ENCODE measurements at regions not wholly inside any gene's neighbourhood (a gene's known extent, or its start where the extent isn't known, plus 50 kb on each side); places are given as distances from the start of the nearest gene placed in this dataset.

DNA sequence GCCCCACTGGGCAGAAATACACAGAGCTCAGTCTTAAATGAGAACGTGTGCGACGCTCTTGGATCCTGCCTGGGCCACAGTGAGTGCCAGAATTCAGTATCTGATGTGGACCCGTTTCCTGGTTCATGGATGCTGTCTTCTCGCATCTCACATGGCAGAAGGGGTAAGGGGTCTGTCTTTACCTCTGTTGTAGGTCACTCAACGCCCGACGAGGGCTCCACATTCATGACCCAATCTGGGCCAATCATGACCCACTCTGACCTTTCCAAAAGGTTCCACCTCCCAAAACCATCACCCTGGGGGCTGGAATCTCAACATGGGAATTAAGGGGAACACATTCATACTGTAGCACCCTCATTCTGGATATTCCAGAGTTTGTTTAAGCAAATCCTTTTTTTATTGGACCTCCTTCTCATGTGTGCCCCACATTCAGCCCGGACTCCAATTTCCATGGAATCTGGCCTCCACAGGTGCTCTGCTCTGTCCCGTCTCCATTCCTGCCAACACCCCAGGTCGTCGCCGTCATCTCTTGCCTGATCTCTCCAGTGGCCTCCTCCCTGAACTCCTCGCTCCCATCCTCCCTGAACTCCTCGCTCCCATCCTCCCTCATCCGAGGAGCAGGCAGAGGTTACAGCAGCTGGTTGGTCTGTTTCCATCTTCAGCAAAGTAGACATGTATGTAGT, 78.9 kb upstream of the OTOS start:
- Histone ChIP-seq H3K4me2 (no peak overlapping the region), H3K4me3 (no peak overlapping the region), H3K9me3 (replicated peaks in 1 of 11) (peaks cover 0 to 7% (median 0%) of the 10 kb centered on the region in 11 experiments; a peak in 2 of 22 replicates), H3K9ac (no peak overlapping the region), H3K27me3 (no peaks in the 10 kb centered on the region), H3K36me3 (no peaks in the 10 kb centered on the region), H4K20me1 (no peaks in the 10 kb centered on the region), H3K27ac (no peak overlapping the region), H3K4me1 (peaks cover 0 to 7% (median 0%) of the 10 kb centered on the region in 10 experiments; a peak in 1 of 20 replicates)
- TF ChIP-seq Cebpa-rat (IDR thresholded peaks at IDR 0.05), result no peak

DNA sequence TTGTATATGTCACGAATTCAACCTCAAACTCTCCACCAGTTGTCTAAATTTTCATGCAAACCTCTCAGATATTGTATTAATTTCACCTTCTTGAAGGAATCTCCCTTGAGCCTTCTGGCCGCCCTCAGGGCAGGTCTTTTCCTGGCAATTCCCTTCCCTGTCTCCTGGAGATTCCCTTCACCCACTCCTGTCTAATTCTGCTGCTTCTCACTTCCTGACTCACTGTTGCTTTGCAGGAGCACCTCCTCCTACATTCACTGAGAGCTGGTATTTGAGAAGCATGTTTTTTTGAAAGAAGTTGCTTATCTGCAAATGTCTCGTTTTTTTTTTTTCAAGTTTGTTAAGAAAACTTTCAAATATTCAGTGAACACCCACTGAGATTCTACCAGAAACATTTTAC, 79.9 kb upstream of the OTOS start:
- H3K4me2 ChIP-seq, result no peak overlapping the region
- no peak overlapping the region for H3K27ac ChIP-seq
- peaks cover 0 to 7% (median 0%) of the 10 kb centered on the region in 10 experiments; a peak in 1 of 20 replicates for H3K4me1 ChIP-seq
- H3K27me3 ChIP-seq, result no peaks in the 10 kb centered on the region
- H3K4me3 ChIP-seq, result no peak overlapping the region
- H4K20me1 ChIP-seq, result no peaks in the 10 kb centered on the region
- no peaks in the 10 kb centered on the region for H3K36me3 ChIP-seq
- H3K9ac ChIP-seq, result no peak overlapping the region
- TF ChIP-seq Cebpa-rat (IDR thresholded peaks at IDR 0.05), result no peak
- H3K9me3 ChIP-seq (replicated peaks in 1 of 11), result peaks cover 0 to 7% (median 0%) of the 10 kb centered on the region in 11 experiments; a peak in 2 of 22 replicates

GRCh38 chr2:240223631-240224030, 83.2 kb upstream of the OTOS start:
- Histone ChIP-seq H3K9me3 (replicated peaks in 1 of 11) (peaks cover 10 to 23% (median 14%) of the 10 kb centered on the region in 11 experiments), H3K9ac (no peak overlapping the region), H3K27me3 (no peaks in the 10 kb centered on the region), H4K20me1 (no peaks in the 10 kb centered on the region), H3K36me3 (no peaks in the 10 kb centered on the region), H3K4me2 (no peak overlapping the region), H3K4me3 (no peak overlapping the region), H3K27ac (no peak overlapping the region), H3K4me1 (peaks cover 0 to 12% (median 9%) of the 10 kb centered on the region in 10 experiments; a peak in 10 of 20 replicates)
- TF ChIP-seq Cebpa-rat (IDR thresholded peaks at IDR 0.05), result no peak

- Histone ChIP-seq H3K4me1 (peaks cover 6 to 20% (median 16%) of the 10 kb centered on the region in 10 experiments), H3K27me3 (no peaks in the 10 kb centered on the region), H3K4me2 (no peak overlapping the region), H3K4me3 (no peak overlapping the region), H3K9ac (no peak overlapping the region), H3K27ac (no peak overlapping the region), H3K36me3 (no peaks in the 10 kb centered on the region), H4K20me1 (no peaks in the 10 kb centered on the region), H3K9me3 (replicated peaks in 1 of 11) (peaks cover 20 to 33% (median 24%) of the 10 kb centered on the region in 11 experiments)
- TF ChIP-seq Cebpa-rat (IDR thresholded peaks at IDR 0.05), result no peak
Observed at GRCh38 chr2:240224676-240225075, 84.2 kb upstream of the OTOS start.

DNA sequence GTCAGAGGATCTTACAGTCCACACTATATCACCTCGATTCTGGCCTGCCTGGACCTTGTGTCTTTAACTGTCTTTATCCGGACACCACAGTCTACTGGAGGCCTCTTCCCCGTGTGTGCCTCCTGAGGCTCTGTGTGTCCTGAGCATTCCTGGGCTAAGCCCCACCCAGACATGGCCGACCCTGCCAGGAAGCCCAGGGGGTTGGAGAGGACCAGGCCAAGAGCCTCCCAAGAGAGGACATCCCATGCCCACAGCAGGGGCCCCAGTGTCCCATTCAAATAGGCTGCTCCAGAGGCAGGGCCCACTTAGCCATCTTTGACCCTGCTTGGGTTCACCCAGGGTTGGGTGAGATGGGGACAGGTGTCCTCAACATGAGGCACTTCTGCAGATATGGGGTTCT, 84.7 kb upstream of the OTOS start:
- Histone ChIP-seq H3K4me3 (no peak overlapping the region), H3K36me3 (no peaks in the 10 kb centered on the region), H3K27ac (no peak overlapping the region), H3K9me3 (replicated peaks in 1 of 11) (peaks cover 20 to 34% (median 24%) of the 10 kb centered on the region in 11 experiments), H3K9ac (no peak overlapping the region), H4K20me1 (no peaks in the 10 kb centered on the region; a peak in 1 of 22 replicates), H3K4me1 (peaks cover 11 to 24% (median 20%) of the 10 kb centered on the region in 10 experiments), H3K27me3 (no peaks in the 10 kb centered on the region), H3K4me2 (no peak overlapping the region)
- TF ChIP-seq Cebpa-rat (IDR thresholded peaks at IDR 0.05), result no peak

- H3K27ac ChIP-seq, result no peak overlapping the region; a peak in 1 of 22 replicates
- TF ChIP-seq Cebpa-rat (IDR thresholded peaks at IDR 0.05), result no peak
Observed at GRCh38 chr2:240225660-240226475, 85.4 kb upstream of the OTOS start.

GRCh38 chr2:240226672-240227537, 86.4 kb upstream of the OTOS start:
- Histone ChIP-seq H3K36me3 (no peaks in the 10 kb centered on the region), H4K20me1 (peaks cover 0 to 5% (median 0%) of the 10 kb centered on the region in 11 experiments; a peak in 2 of 22 replicates), H3K4me1 (peaks cover 28 to 42% (median 38%) of the 10 kb centered on the region in 10 experiments), H3K27ac (peak overlapping the region in 5 of 11 experiments; percentile 17 to 89 (median 85); a peak in 7 of 22 replicates), H3K27me3 (no peaks in the 10 kb centered on the region), H3K9ac (no peak overlapping the region; a peak in 2 of 22 replicates), H3K9me3 (replicated peaks in 1 of 11) (peaks cover 20 to 34% (median 24%) of the 10 kb centered on the region in 11 experiments), H3K4me2 (peak overlapping the region in 6 of 11 experiments; percentile 0 to 48 (median 43); a peak in 8 of 22 replicates), H3K4me3 (no peak overlapping the region)
- no peak for TF ChIP-seq Cebpa-rat (IDR thresholded peaks at IDR 0.05)

More at GRCh38 chr2:240225660-240226475, 85.4 kb upstream of the OTOS start:
- Histone ChIP-seq H3K4me2 (no peak overlapping the region), H3K27me3 (no peaks in the 10 kb centered on the region), H3K9me3 (replicated peaks in 1 of 11) (peaks cover 20 to 34% (median 24%) of the 10 kb centered on the region in 11 experiments), H3K4me3 (no peak overlapping the region), H4K20me1 (no peaks in the 10 kb centered on the region; a peak in 1 of 22 replicates), H3K36me3 (no peaks in the 10 kb centered on the region), H3K4me1 (peaks cover 18 to 32% (median 28%) of the 10 kb centered on the region in 10 experiments), H3K9ac (no peak overlapping the region)

Data from BLaER1 treated with 17β-estradiol and CSF1 and Interleukin-3, amounts not matched to agents 10 nM and 100 nM (cell line).